ENCODE measurements at regions not wholly inside any gene's neighbourhood (a gene's known extent, or its start where the extent isn't known, plus 50 kb on each side); places are given as distances from the start of the nearest gene placed in this dataset.

DNA sequence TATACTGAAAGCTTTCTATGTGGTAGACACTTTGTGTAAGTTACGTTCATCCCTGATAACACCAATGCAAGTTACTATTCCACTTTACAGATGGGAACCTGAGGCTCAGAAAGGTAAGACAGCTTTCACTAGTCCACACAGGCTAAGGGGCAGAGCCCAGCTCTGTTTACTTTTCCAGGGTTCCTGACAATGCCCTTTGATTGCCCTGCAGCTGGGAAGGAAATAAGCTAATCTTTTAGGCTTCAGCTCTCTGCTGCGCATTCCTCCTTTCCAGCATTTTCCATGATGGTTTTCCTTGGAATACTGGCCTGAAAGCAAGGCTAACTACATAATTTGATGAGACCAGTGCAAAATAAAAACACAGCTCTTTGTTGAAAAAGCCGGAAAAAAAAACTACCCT is 185.7 kb upstream of the BTG1 start:
- Histone ChIP-seq H3K4me1 (ENCODE audit: control insufficient read depth, insufficient read depth, low read length, unreplicated experiment) (no peaks in the 10 kb centered on the region), H3K27me3 (ENCODE audit: insufficient read depth, low read length) (no peaks in the 10 kb centered on the region), H3K36me3 (ENCODE audit: insufficient read depth, low read length) (no peaks in the 10 kb centered on the region), H3K27ac (ENCODE audit: low read depth, low read length) (no peak overlapping the region), H2AFZ (ENCODE audit: low read length, unreplicated experiment) (no peak overlapping the region), H3K4me3 (ENCODE audit: low read depth, low read length) (no peak overlapping the region), H3K79me2 (ENCODE audit: control insufficient read depth, insufficient read depth, low read length, unreplicated experiment) (no peaks in the 10 kb centered on the region)

- Histone ChIP-seq H3K27ac (ENCODE audit: low read depth, low read length) (no peak overlapping the region), H3K79me2 (ENCODE audit: control insufficient read depth, insufficient read depth, low read length, unreplicated experiment) (no peaks in the 10 kb centered on the region), H2AFZ (ENCODE audit: low read length, unreplicated experiment) (no peak overlapping the region), H3K36me3 (ENCODE audit: insufficient read depth, low read length) (no peaks in the 10 kb centered on the region), H3K27me3 (ENCODE audit: insufficient read depth, low read length) (0 out of 2 replicates have a peak, but pooled peaks cover 2% of the 10 kb centered on the region), H3K4me1 (ENCODE audit: control insufficient read depth, insufficient read depth, low read length, unreplicated experiment) (no peaks in the 10 kb centered on the region), H3K4me3 (ENCODE audit: low read depth, low read length) (no peak overlapping the region)
These were observed 185.0 kb upstream of the BTG1 start for GRCh38 chr12:92330654-92331053.

GRCh38 chr12:92326877-92327276 is 181.2 kb upstream of the BTG1 start:
- Histone ChIP-seq H2AFZ (ENCODE audit: low read length, unreplicated experiment) (no peak overlapping the region), H3K36me3 (ENCODE audit: insufficient read depth, low read length) (no peaks in the 10 kb centered on the region), H3K27ac (ENCODE audit: low read depth, low read length) (no peak overlapping the region), H3K27me3 (ENCODE audit: insufficient read depth, low read length) (0 out of 2 replicates have a peak, but pooled peaks cover 2% of the 10 kb centered on the region), H3K4me1 (ENCODE audit: control insufficient read depth, insufficient read depth, low read length, unreplicated experiment) (no peaks in the 10 kb centered on the region), H3K79me2 (ENCODE audit: control insufficient read depth, insufficient read depth, low read length, unreplicated experiment) (no peaks in the 10 kb centered on the region), H3K4me3 (ENCODE audit: low read depth, low read length) (no peak overlapping the region)

GRCh38 chr12:92324849-92325500 is 179.3 kb upstream of the BTG1 start:
- H3K4me1 ChIP-seq (ENCODE audit: control insufficient read depth, insufficient read depth, low read length, unreplicated experiment): no peaks in the 10 kb centered on the region
- no peak overlapping the region for H3K27ac ChIP-seq (ENCODE audit: low read depth, low read length)
- no peak overlapping the region for H3K4me3 ChIP-seq (ENCODE audit: low read depth, low read length)
- no peaks in the 10 kb centered on the region for H3K36me3 ChIP-seq (ENCODE audit: insufficient read depth, low read length)
- no peaks in the 10 kb centered on the region for H3K79me2 ChIP-seq (ENCODE audit: control insufficient read depth, insufficient read depth, low read length, unreplicated experiment)
- no peak overlapping the region for H2AFZ ChIP-seq (ENCODE audit: low read length, unreplicated experiment)
- 0 out of 2 replicates have a peak, but pooled peaks cover 2% of the 10 kb centered on the region for H3K27me3 ChIP-seq (ENCODE audit: insufficient read depth, low read length)

- Histone ChIP-seq H3K4me1 (ENCODE audit: control insufficient read depth, insufficient read depth, low read length, unreplicated experiment) (no peaks in the 10 kb centered on the region), H3K4me3 (ENCODE audit: low read depth, low read length) (no peak overlapping the region), H3K79me2 (ENCODE audit: control insufficient read depth, insufficient read depth, low read length, unreplicated experiment) (no peaks in the 10 kb centered on the region), H3K27ac (ENCODE audit: low read depth, low read length) (no peak overlapping the region), H3K36me3 (ENCODE audit: insufficient read depth, low read length) (no peaks in the 10 kb centered on the region), H3K27me3 (ENCODE audit: insufficient read depth, low read length) (no peaks in the 10 kb centered on the region), H2AFZ (ENCODE audit: low read length, unreplicated experiment) (no peak overlapping the region)
These were observed 166.9 kb upstream of the BTG1 start for GRCh38 chr12:92312463-92312964.

DNA sequence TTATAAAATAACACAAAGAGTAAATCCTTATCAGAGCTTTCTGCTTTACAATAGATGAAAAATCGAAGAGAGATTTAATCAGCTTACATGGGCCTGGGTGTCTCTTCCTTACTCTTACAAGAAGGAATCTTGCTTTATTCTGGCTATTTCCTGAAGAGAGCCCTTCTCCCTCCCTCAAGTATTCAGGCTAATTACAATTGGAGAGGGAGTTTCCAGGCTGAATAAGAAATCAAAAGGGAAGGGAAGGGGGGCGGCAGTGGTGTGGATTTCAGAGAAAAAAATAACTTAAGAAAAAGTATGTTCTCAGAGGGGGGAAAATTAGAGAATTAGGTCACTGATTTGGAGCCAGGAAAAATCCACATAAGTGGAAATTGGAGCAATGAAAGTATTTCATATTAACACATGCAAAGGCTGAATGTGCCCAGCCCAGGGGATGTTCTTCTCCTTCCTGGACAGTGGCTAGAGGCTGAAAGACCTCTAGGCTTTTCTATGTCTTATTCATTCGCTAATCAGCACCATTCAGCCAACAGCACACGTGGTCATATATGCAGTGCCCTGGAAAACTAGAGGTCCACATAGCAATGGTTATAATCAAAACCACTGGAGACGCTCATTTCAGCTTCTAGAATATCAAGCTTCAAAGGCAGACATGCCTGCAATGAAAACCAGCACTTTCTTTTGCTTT is 158.9 kb upstream of the BTG1 start:
- H3K27me3 ChIP-seq (ENCODE audit: insufficient read depth, low read length): no peaks in the 10 kb centered on the region
- no peak overlapping the region for H3K4me3 ChIP-seq (ENCODE audit: low read depth, low read length)
- no peak overlapping the region for H3K27ac ChIP-seq (ENCODE audit: low read depth, low read length)
- no peaks in the 10 kb centered on the region for H3K4me1 ChIP-seq (ENCODE audit: control insufficient read depth, insufficient read depth, low read length, unreplicated experiment)
- no peak overlapping the region for H2AFZ ChIP-seq (ENCODE audit: low read length, unreplicated experiment)
- H3K36me3 ChIP-seq (ENCODE audit: insufficient read depth, low read length): no peaks in the 10 kb centered on the region
- no peaks in the 10 kb centered on the region for H3K79me2 ChIP-seq (ENCODE audit: control insufficient read depth, insufficient read depth, low read length, unreplicated experiment)

DNA sequence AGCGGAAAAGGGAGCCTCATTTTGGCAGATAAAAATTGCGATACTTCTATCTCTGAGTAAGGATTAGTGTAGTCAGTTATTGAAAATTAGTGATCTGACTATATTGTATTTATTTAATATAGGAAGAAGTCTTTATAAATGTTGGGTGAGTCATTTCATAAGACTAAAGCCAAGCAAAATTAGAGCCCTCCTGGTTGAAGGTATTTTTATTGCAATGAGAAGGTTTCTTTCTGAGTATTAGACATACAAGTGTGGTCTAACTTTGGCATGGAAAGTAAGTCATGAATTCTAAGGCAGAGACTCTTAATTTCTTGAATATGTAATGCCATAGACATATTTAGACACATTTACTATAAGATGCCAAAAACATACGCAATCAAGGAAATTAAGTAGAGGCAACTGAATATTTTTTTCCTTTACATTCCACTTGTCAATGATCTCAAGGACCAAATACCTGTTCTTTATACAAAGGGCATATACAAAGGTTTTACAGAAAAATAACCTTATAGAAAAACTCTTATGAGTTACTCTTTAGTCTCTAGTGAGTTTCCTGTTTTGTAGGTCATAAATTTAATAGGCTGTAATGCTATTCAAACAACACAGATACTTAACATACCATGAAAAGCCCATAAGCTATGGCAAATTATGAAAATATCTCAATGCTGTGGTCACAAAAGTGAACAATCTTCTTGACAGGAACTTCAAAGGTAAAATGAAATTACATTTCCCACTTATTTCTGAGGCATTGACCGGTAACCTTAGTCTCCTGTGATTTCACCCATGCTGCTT is 156.6 kb upstream of the BTG1 start:
- Histone ChIP-seq H3K4me3 (ENCODE audit: low read depth, low read length) (no peak overlapping the region), H3K27me3 (ENCODE audit: insufficient read depth, low read length) (no peaks in the 10 kb centered on the region), H2AFZ (ENCODE audit: low read length, unreplicated experiment) (no peak overlapping the region), H3K79me2 (ENCODE audit: control insufficient read depth, insufficient read depth, low read length, unreplicated experiment) (no peaks in the 10 kb centered on the region), H3K4me1 (ENCODE audit: control insufficient read depth, insufficient read depth, low read length, unreplicated experiment) (peaks cover 8% of the 10 kb centered on the region), H3K27ac (ENCODE audit: low read depth, low read length) (no peak overlapping the region), H3K36me3 (ENCODE audit: insufficient read depth, low read length) (no peaks in the 10 kb centered on the region)

DNA sequence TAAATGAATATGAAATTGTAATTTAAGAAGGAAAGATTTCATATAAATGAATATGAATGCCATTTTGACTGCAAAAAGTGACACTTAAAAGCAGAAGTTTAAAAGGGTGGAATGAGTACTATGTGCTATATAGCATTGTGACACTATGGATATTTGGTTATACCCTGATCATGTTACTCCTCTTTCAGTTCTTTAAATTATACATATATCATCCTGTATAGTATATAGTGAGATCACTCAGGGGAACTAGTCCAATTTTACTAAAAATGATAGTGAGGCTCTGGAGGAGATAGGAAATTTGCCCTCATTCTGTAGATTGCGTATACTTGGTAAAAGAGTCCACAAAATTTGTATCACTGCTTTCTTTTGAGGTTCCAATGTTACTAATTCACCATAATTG is 155.7 kb upstream of the BTG1 start:
- Histone ChIP-seq H3K79me2 (ENCODE audit: control insufficient read depth, insufficient read depth, low read length, unreplicated experiment) (no peaks in the 10 kb centered on the region), H3K4me1 (ENCODE audit: control insufficient read depth, insufficient read depth, low read length, unreplicated experiment) (peaks cover 8% of the 10 kb centered on the region), H3K36me3 (ENCODE audit: insufficient read depth, low read length) (no peaks in the 10 kb centered on the region), H3K27me3 (ENCODE audit: insufficient read depth, low read length) (no peaks in the 10 kb centered on the region), H3K4me3 (ENCODE audit: low read depth, low read length) (no peak overlapping the region), H2AFZ (ENCODE audit: low read length, unreplicated experiment) (no peak overlapping the region), H3K27ac (ENCODE audit: low read depth, low read length) (no peak overlapping the region)

GRCh38 chr12:92300777-92301176 is 155.1 kb upstream of the BTG1 start:
- H3K27me3 ChIP-seq (ENCODE audit: insufficient read depth, low read length): no peaks in the 10 kb centered on the region
- no peaks in the 10 kb centered on the region for H3K79me2 ChIP-seq (ENCODE audit: control insufficient read depth, insufficient read depth, low read length, unreplicated experiment)
- H3K4me1 ChIP-seq (ENCODE audit: control insufficient read depth, insufficient read depth, low read length, unreplicated experiment): peaks cover 8% of the 10 kb centered on the region
- H3K4me3 ChIP-seq (ENCODE audit: low read depth, low read length): no peak overlapping the region
- no peak overlapping the region for H2AFZ ChIP-seq (ENCODE audit: low read length, unreplicated experiment)
- H3K36me3 ChIP-seq (ENCODE audit: insufficient read depth, low read length): no peaks in the 10 kb centered on the region
- H3K27ac ChIP-seq (ENCODE audit: low read depth, low read length): no peak overlapping the region

DNA sequence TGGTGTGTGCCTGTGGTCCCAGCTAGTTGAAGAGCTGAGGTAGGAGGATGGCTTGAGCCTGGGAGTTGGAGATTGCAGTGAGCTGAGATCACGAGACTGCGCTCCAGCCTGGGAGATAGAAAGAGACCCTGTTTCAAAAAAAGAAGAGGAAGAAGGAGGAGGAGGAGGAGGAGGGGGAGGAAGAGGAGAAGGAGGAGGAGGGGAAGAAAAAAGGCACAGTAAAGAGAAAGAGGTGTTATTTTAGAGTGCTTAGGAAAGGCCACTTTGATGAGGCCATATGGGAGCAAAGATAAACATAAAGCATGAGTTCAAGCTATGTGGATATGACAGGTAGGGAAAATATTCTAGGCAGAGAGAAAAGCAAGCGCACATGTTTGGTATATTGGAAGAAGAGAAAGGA is 154.1 kb upstream of the BTG1 start:
- Histone ChIP-seq H3K27ac (ENCODE audit: low read depth, low read length) (no peak overlapping the region), H3K4me1 (ENCODE audit: control insufficient read depth, insufficient read depth, low read length, unreplicated experiment) (peaks cover 8% of the 10 kb centered on the region), H3K27me3 (ENCODE audit: insufficient read depth, low read length) (no peaks in the 10 kb centered on the region), H3K36me3 (ENCODE audit: insufficient read depth, low read length) (no peaks in the 10 kb centered on the region), H3K79me2 (ENCODE audit: control insufficient read depth, insufficient read depth, low read length, unreplicated experiment) (no peaks in the 10 kb centered on the region), H3K4me3 (ENCODE audit: low read depth, low read length) (no peak overlapping the region), H2AFZ (ENCODE audit: low read length, unreplicated experiment) (no peak overlapping the region)
